ENCODE measurements at regions not wholly inside any gene's neighbourhood (a gene's known extent, or its start where the extent isn't known, plus 50 kb on each side); places are given as distances from the start of the nearest gene placed in this dataset.

GRCh38 chrY:7682386-7682785 is 770.8 kb upstream of the AMELY start:
- Histone ChIP-seq H3K4me1 (ENCODE audit: control insufficient read depth in 2 of 3, insufficient read depth in 2 of 3, low read depth in 1 of 3, low read length in 3 of 3) (no peaks in the 10 kb centered on the region), H3K27me3 (ENCODE audit: control insufficient read depth, insufficient read depth, low read length) (no peaks in the 10 kb centered on the region), H3K27ac (ENCODE audit: low read depth in 2 of 2, low read length in 2 of 2) (no peak overlapping the region), H3K9ac (ENCODE audit: low read length in 3 of 3) (no peak overlapping the region), H3K36me3 (ENCODE audit: control insufficient read depth in 2 of 3, insufficient read depth in 3 of 3, low read length in 3 of 3) (no peaks in the 10 kb centered on the region), H3K4me3 (ENCODE audit: low read length in 3 of 3) (no peak overlapping the region), H3K9me3 (ENCODE audit: control insufficient read depth in 2 of 3, insufficient read depth in 1 of 3, low read length in 3 of 3) (no peaks in the 10 kb centered on the region)
- TF ChIP-seq CTCF (IDR thresholded peaks at IDR 0.05; ENCODE audit: borderline replicate concordance, extremely low read depth, insufficient read depth) = no peak
- intact Hi-C loops (cut with DNase I) = no loop called here
- no peak for DNase-seq
- no peak for FAIRE-seq

- Histone ChIP-seq H3K4me1 (ENCODE audit: control insufficient read depth in 2 of 3, insufficient read depth in 2 of 3, low read depth in 1 of 3, low read length in 3 of 3) (no peaks in the 10 kb centered on the region), H3K27ac (ENCODE audit: low read depth in 2 of 2, low read length in 2 of 2) (no peak overlapping the region), H3K9me3 (ENCODE audit: control insufficient read depth in 2 of 3, insufficient read depth in 1 of 3, low read length in 3 of 3) (no peaks in the 10 kb centered on the region), H3K36me3 (ENCODE audit: control insufficient read depth in 2 of 3, insufficient read depth in 3 of 3, low read length in 3 of 3) (no peaks in the 10 kb centered on the region), H3K9ac (ENCODE audit: low read length in 3 of 3) (no peak overlapping the region), H3K27me3 (ENCODE audit: control insufficient read depth, insufficient read depth, low read length) (no peaks in the 10 kb centered on the region), H3K4me3 (ENCODE audit: low read length in 3 of 3) (no peak overlapping the region)
- intact Hi-C loops (cut with DNase I) = no loop called here
- DNase-seq (no peak), FAIRE-seq (no peak)
- TF ChIP-seq CTCF (IDR thresholded peaks at IDR 0.05; ENCODE audit: borderline replicate concordance, extremely low read depth, insufficient read depth) = no peak
These were observed 769.9 kb upstream of the AMELY start for GRCh38 chrY:7681426-7681825.

GRCh38 chrY:7674465-7674864 is 762.9 kb upstream of the AMELY start:
- intact Hi-C loops (cut with DNase I) = no loop called here
- DNase-seq (no peak), FAIRE-seq (no peak)
- no peak overlapping the region for H3K27ac ChIP-seq (ENCODE audit: low read depth in 2 of 2, low read length in 2 of 2)
- H3K4me1 ChIP-seq (ENCODE audit: control insufficient read depth in 2 of 3, insufficient read depth in 2 of 3, low read depth in 1 of 3, low read length in 3 of 3) = no peaks in the 10 kb centered on the region
- no peaks in the 10 kb centered on the region for H3K27me3 ChIP-seq (ENCODE audit: control insufficient read depth, insufficient read depth, low read length)
- H3K9me3 ChIP-seq (ENCODE audit: control insufficient read depth in 2 of 3, insufficient read depth in 1 of 3, low read length in 3 of 3) = no peaks in the 10 kb centered on the region
- no peak overlapping the region for H3K9ac ChIP-seq (ENCODE audit: low read length in 3 of 3)
- no peaks in the 10 kb centered on the region for H3K36me3 ChIP-seq (ENCODE audit: control insufficient read depth in 2 of 3, insufficient read depth in 3 of 3, low read length in 3 of 3)
- TF ChIP-seq CTCF (IDR thresholded peaks at IDR 0.05; ENCODE audit: borderline replicate concordance, extremely low read depth, insufficient read depth) = no peak
- H3K4me3 ChIP-seq (ENCODE audit: low read length in 3 of 3) = no peak overlapping the region

- FAIRE-seq = no peak
- no peaks in the 10 kb centered on the region for H3K36me3 ChIP-seq (ENCODE audit: control insufficient read depth in 2 of 3, insufficient read depth in 3 of 3, low read length in 3 of 3)
- no peaks in the 10 kb centered on the region for H3K4me1 ChIP-seq (ENCODE audit: control insufficient read depth in 2 of 3, insufficient read depth in 2 of 3, low read depth in 1 of 3, low read length in 3 of 3)
- H3K9me3 ChIP-seq (ENCODE audit: control insufficient read depth in 2 of 3, insufficient read depth in 1 of 3, low read length in 3 of 3) = no peaks in the 10 kb centered on the region
- DNase-seq = no peak
- no peaks in the 10 kb centered on the region for H3K27me3 ChIP-seq (ENCODE audit: control insufficient read depth, insufficient read depth, low read length)
- no peak overlapping the region for H3K4me3 ChIP-seq (ENCODE audit: low read length in 3 of 3)
- intact Hi-C loops (cut with DNase I) = no loop called here
- no peak overlapping the region for H3K27ac ChIP-seq (ENCODE audit: low read depth in 2 of 2, low read length in 2 of 2)
- H3K9ac ChIP-seq (ENCODE audit: low read length in 3 of 3) = no peak overlapping the region
- no peak for TF ChIP-seq CTCF (IDR thresholded peaks at IDR 0.05; ENCODE audit: borderline replicate concordance, extremely low read depth, insufficient read depth)
These were observed 761.2 kb upstream of the AMELY start for GRCh38 chrY:7672796-7673195.
